Body of pancreas (tissue), 4 donors: ENCODE measurements at regions not wholly inside any gene's neighbourhood (a gene's known extent, or its start where the extent isn't known, plus 50 kb on each side); places are given as distances from the start of the nearest gene placed in this dataset.

ENCODE experiments used
- POLR2A ChIP-seq, 3 donors: fragments of 450-650 bp; IDR thresholded peaks; one replicate each; pipeline ENCODE4 v1.6.1; 2016; ENCODE audit warnings: antibody characterized with exemption in 3 of 3, mild to moderate bottlenecking in 2 of 3
- TF ChIP-seq, protein P1 (sequence below), 7 experiments: fragments of 450-650 bp in 4 of 7; fragments of 200-600 bp in 3 of 7; sonication (generic) in 3 of 7; IDR thresholded peaks; one replicate each; pipeline ENCODE4 v1.5.1; 2016 to 2019; ENCODE audit warnings: antibody characterized with exemption in 7 of 7

DNA sequence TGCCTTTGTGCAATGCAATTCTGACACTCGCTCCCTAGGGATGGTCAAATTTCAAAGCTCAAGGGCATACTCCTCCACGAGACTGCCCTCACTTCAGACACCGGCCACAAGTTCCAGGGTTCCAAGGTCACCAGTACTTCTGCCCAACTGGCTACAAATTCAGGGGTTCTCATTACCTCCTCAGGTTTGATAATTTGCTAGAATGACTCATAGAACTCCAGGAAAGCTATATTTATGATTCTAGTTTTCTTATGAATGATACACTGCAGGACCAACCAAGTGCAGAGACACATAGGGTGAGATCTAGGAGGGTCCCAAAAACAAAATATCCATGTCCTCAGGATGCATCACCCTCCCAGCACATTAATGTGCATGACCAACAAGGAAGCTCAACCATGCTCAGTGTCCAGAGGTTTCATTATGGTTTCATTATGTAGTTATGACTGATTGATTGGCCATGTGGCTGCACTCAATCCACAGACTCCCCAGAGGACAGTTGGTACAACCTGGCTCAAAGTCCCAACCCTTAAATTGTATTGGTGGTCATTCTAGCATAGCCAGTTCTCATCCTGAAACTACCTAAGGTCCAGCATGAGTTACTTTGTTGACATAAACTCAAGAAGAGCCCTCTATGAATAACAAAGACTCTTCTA lies 170.4 kb upstream of the LRRN1 start:
- no peak for TF ChIP-seq POLR2A (IDR thresholded peaks at IDR 0.05)
- TF ChIP-seq, protein P1, sequence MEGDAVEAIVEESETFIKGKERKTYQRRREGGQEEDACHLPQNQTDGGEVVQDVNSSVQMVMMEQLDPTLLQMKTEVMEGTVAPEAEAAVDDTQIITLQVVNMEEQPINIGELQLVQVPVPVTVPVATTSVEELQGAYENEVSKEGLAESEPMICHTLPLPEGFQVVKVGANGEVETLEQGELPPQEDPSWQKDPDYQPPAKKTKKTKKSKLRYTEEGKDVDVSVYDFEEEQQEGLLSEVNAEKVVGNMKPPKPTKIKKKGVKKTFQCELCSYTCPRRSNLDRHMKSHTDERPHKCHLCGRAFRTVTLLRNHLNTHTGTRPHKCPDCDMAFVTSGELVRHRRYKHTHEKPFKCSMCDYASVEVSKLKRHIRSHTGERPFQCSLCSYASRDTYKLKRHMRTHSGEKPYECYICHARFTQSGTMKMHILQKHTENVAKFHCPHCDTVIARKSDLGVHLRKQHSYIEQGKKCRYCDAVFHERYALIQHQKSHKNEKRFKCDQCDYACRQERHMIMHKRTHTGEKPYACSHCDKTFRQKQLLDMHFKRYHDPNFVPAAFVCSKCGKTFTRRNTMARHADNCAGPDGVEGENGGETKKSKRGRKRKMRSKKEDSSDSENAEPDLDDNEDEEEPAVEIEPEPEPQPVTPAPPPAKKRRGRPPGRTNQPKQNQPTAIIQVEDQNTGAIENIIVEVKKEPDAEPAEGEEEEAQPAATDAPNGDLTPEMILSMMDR (IDR thresholded peaks at IDR 0.05): no peak
